ENCODE measurements at regions not wholly inside any gene's neighbourhood (a gene's known extent, or its start where the extent isn't known, plus 50 kb on each side); places are given as distances from the start of the nearest gene placed in this dataset.

GRCh38 chr14:43012817-43013216 lies 1406.1 kb downstream of the LRFN5 start:
- DNase-seq: no peak
- CTCF ChIA-PET: no interaction called here

GRCh38 chr14:43005807-43006206 lies 1399.1 kb downstream of the LRFN5 start:
- H3K4me1 ChIP-seq (ENCODE audit: control extremely low read depth in 1 of 4, control insufficient read depth in 4 of 4, insufficient read depth in 4 of 4, low read length in 3 of 4): no peaks in the 10 kb centered on the region
- DNase-seq: peak in 1 of 3 donors; percentile 7
- peaks cover 4 to 42% (median 15%) of the 10 kb centered on the region in 5 experiments for H3K9me3 ChIP-seq (ENCODE audit: control extremely low read depth in 1 of 5, control insufficient read depth in 4 of 5, insufficient read depth in 2 of 5, low read depth in 1 of 5, low read length in 4 of 5)
- no peaks in the 10 kb centered on the region for H3K27me3 ChIP-seq (replicated peaks in 2 of 5; ENCODE audit: control insufficient read depth in 4 of 5, insufficient read depth in 5 of 5, low read length in 4 of 5)
- no peak overlapping the region for H3K4me3 ChIP-seq (ENCODE audit: control insufficient read depth in 1 of 7, extremely low read depth in 1 of 7, insufficient read depth in 4 of 7, low read depth in 2 of 7, low read length in 6 of 7)
- H3K27ac ChIP-seq (ENCODE audit: insufficient read depth in 1 of 2, low read depth in 1 of 2, low read length in 2 of 2, poor library complexity in 1 of 2, severe bottlenecking in 2 of 2): no peak overlapping the region
- POLR2A ChIA-PET: no interaction called here
- CTCF ChIA-PET: interaction anchor here (0.7 to 1.3 kb wide), 3 partner anchors 15 to 1841 kb away, joined by 3 to 4 read pairs (median 3); no protein-coding TSS in a partner anchor
- H3K36me3 ChIP-seq (ENCODE audit: control insufficient read depth in 4 of 4, insufficient read depth in 4 of 4, low read length in 3 of 4): no peaks in the 10 kb centered on the region
- 100% methylated on average over 1 of the region's 1 CpG for WGBS (ENCODE audit: insufficient coverage)

More at GRCh38 chr14:43012817-43013216, 1406.1 kb downstream of the LRFN5 start:
- H3K9me3 ChIP-seq (ENCODE audit: control extremely low read depth in 1 of 5, control insufficient read depth in 4 of 5, insufficient read depth in 2 of 5, low read depth in 1 of 5, low read length in 4 of 5): peaks cover 2 to 10% (median 5%) of the 10 kb centered on the region in 5 experiments
- no peak overlapping the region for H3K4me3 ChIP-seq (ENCODE audit: control insufficient read depth in 1 of 7, extremely low read depth in 1 of 7, insufficient read depth in 4 of 7, low read depth in 2 of 7, low read length in 6 of 7)
- POLR2A ChIA-PET: no interaction called here
- H3K27me3 ChIP-seq (replicated peaks in 2 of 5; ENCODE audit: control insufficient read depth in 4 of 5, insufficient read depth in 5 of 5, low read length in 4 of 5): no peaks in the 10 kb centered on the region
- H3K27ac ChIP-seq (ENCODE audit: insufficient read depth in 1 of 2, low read depth in 1 of 2, low read length in 2 of 2, poor library complexity in 1 of 2, severe bottlenecking in 2 of 2): no peak overlapping the region
- no peaks in the 10 kb centered on the region for H3K4me1 ChIP-seq (ENCODE audit: control extremely low read depth in 1 of 4, control insufficient read depth in 4 of 4, insufficient read depth in 4 of 4, low read length in 3 of 4)
- no peaks in the 10 kb centered on the region for H3K36me3 ChIP-seq (ENCODE audit: control insufficient read depth in 4 of 4, insufficient read depth in 4 of 4, low read length in 3 of 4)
- no CpG with 5 or more reads among the region's 1 CpG for WGBS (ENCODE audit: insufficient coverage)

GRCh38 chr14:43003845-43004244 lies 1397.2 kb downstream of the LRFN5 start:
- 100% methylated on average over 2 of the region's 3 CpGs for WGBS (ENCODE audit: insufficient coverage)
- DNase-seq: peak; percentile 2 to 13 (median 6)
- POLR2A ChIA-PET: no interaction called here

GRCh38 chr14:43001731-43002130 lies 1395.1 kb downstream of the LRFN5 start:
- DNase-seq: no peak
- ChIA-PET POLR2A (no interaction called here), CTCF (interaction anchor here (0.6 kb wide), 1 partner anchor 96 kb away, joined by 3 read pairs; no protein-coding TSS in a partner anchor)
- WGBS (ENCODE audit: insufficient coverage): 94% methylated on average over 3 of the region's 3 CpGs
- H3K4me3 ChIP-seq (ENCODE audit: control insufficient read depth in 1 of 7, extremely low read depth in 1 of 7, insufficient read depth in 4 of 7, low read depth in 2 of 7, low read length in 6 of 7): no peak overlapping the region
- H3K9me3 ChIP-seq (ENCODE audit: control extremely low read depth in 1 of 5, control insufficient read depth in 4 of 5, insufficient read depth in 2 of 5, low read depth in 1 of 5, low read length in 4 of 5): peaks cover 5 to 33% (median 11%) of the 10 kb centered on the region in 5 experiments
- H3K27me3 ChIP-seq (replicated peaks in 2 of 5; ENCODE audit: control insufficient read depth in 4 of 5, insufficient read depth in 5 of 5, low read length in 4 of 5): no peaks in the 10 kb centered on the region
- H3K4me1 ChIP-seq (ENCODE audit: control extremely low read depth in 1 of 4, control insufficient read depth in 4 of 4, insufficient read depth in 4 of 4, low read length in 3 of 4): no peaks in the 10 kb centered on the region
- H3K27ac ChIP-seq (ENCODE audit: insufficient read depth in 1 of 2, low read depth in 1 of 2, low read length in 2 of 2, poor library complexity in 1 of 2, severe bottlenecking in 2 of 2): no peak overlapping the region
- H3K36me3 ChIP-seq (ENCODE audit: control insufficient read depth in 4 of 4, insufficient read depth in 4 of 4, low read length in 3 of 4): no peaks in the 10 kb centered on the region

More at GRCh38 chr14:43003845-43004244, 1397.2 kb downstream of the LRFN5 start:
- Histone ChIP-seq H3K27ac (ENCODE audit: insufficient read depth in 1 of 2, low read depth in 1 of 2, low read length in 2 of 2, poor library complexity in 1 of 2, severe bottlenecking in 2 of 2) (no peak overlapping the region), H3K4me1 (ENCODE audit: control extremely low read depth in 1 of 4, control insufficient read depth in 4 of 4, insufficient read depth in 4 of 4, low read length in 3 of 4) (no peaks in the 10 kb centered on the region), H3K27me3 (replicated peaks in 2 of 5; ENCODE audit: control insufficient read depth in 4 of 5, insufficient read depth in 5 of 5, low read length in 4 of 5) (no peaks in the 10 kb centered on the region), H3K4me3 (ENCODE audit: control insufficient read depth in 1 of 7, extremely low read depth in 1 of 7, insufficient read depth in 4 of 7, low read depth in 2 of 7, low read length in 6 of 7) (no peak overlapping the region), H3K9me3 (ENCODE audit: control extremely low read depth in 1 of 5, control insufficient read depth in 4 of 5, insufficient read depth in 2 of 5, low read depth in 1 of 5, low read length in 4 of 5) (peaks cover 5 to 40% (median 15%) of the 10 kb centered on the region in 5 experiments), H3K36me3 (ENCODE audit: control insufficient read depth in 4 of 4, insufficient read depth in 4 of 4, low read length in 3 of 4) (no peaks in the 10 kb centered on the region)
- CTCF ChIA-PET: no interaction called here

GRCh38 chr14:42994051-42994736 lies 1387.5 kb downstream of the LRFN5 start:
- peaks cover 0 to 4% (median under 1%) of the 10 kb centered on the region in 4 experiments for H3K4me1 ChIP-seq (ENCODE audit: control extremely low read depth in 1 of 4, control insufficient read depth in 4 of 4, insufficient read depth in 4 of 4, low read length in 3 of 4)
- H3K9me3 ChIP-seq (ENCODE audit: control extremely low read depth in 1 of 5, control insufficient read depth in 4 of 5, insufficient read depth in 2 of 5, low read depth in 1 of 5, low read length in 4 of 5): peaks cover 0 to 2% (median 0%) of the 10 kb centered on the region in 5 experiments
- H3K36me3 ChIP-seq (ENCODE audit: control insufficient read depth in 4 of 4, insufficient read depth in 4 of 4, low read length in 3 of 4): no peaks in the 10 kb centered on the region
- no peak for DNase-seq
- H3K27me3 ChIP-seq (replicated peaks in 2 of 5; ENCODE audit: control insufficient read depth in 4 of 5, insufficient read depth in 5 of 5, low read length in 4 of 5): no peaks in the 10 kb centered on the region
- H3K27ac ChIP-seq (ENCODE audit: insufficient read depth in 1 of 2, low read depth in 1 of 2, low read length in 2 of 2, poor library complexity in 1 of 2, severe bottlenecking in 2 of 2): no peak overlapping the region
- H3K4me3 ChIP-seq (ENCODE audit: control insufficient read depth in 1 of 7, extremely low read depth in 1 of 7, insufficient read depth in 4 of 7, low read depth in 2 of 7, low read length in 6 of 7): no peak overlapping the region
- ChIA-PET CTCF (no interaction called here), POLR2A (no interaction called here)
- 100% methylated on average over 2 of the region's 2 CpGs for WGBS (ENCODE audit: insufficient coverage)

- WGBS (ENCODE audit: insufficient coverage): no CpG with 5 or more reads among the region's 1 CpG
- ChIA-PET POLR2A (no interaction called here), CTCF (no interaction called here)
- Histone ChIP-seq H3K4me3 (ENCODE audit: control insufficient read depth in 1 of 7, extremely low read depth in 1 of 7, insufficient read depth in 4 of 7, low read depth in 2 of 7, low read length in 6 of 7) (no peak overlapping the region), H3K36me3 (ENCODE audit: control insufficient read depth in 4 of 4, insufficient read depth in 4 of 4, low read length in 3 of 4) (no peaks in the 10 kb centered on the region), H3K27ac (ENCODE audit: insufficient read depth in 1 of 2, low read depth in 1 of 2, low read length in 2 of 2, poor library complexity in 1 of 2, severe bottlenecking in 2 of 2) (no peak overlapping the region), H3K9me3 (ENCODE audit: control extremely low read depth in 1 of 5, control insufficient read depth in 4 of 5, insufficient read depth in 2 of 5, low read depth in 1 of 5, low read length in 4 of 5) (peaks cover 0 to 2% (median 0%) of the 10 kb centered on the region in 5 experiments), H3K27me3 (replicated peaks in 2 of 5; ENCODE audit: control insufficient read depth in 4 of 5, insufficient read depth in 5 of 5, low read length in 4 of 5) (no peaks in the 10 kb centered on the region), H3K4me1 (ENCODE audit: control extremely low read depth in 1 of 4, control insufficient read depth in 4 of 4, insufficient read depth in 4 of 4, low read length in 3 of 4) (peaks cover 0 to 4% (median under 1%) of the 10 kb centered on the region in 4 experiments)
- no peak for DNase-seq
Measured at GRCh38 chr14:42992930-42993329, 1386.3 kb downstream of the LRFN5 start.

- DNase-seq: no peak
- Histone ChIP-seq H3K27me3 (replicated peaks in 2 of 5; ENCODE audit: control insufficient read depth in 4 of 5, insufficient read depth in 5 of 5, low read length in 4 of 5) (no peaks in the 10 kb centered on the region), H3K4me3 (ENCODE audit: control insufficient read depth in 1 of 7, extremely low read depth in 1 of 7, insufficient read depth in 4 of 7, low read depth in 2 of 7, low read length in 6 of 7) (no peak overlapping the region), H3K9me3 (ENCODE audit: control extremely low read depth in 1 of 5, control insufficient read depth in 4 of 5, insufficient read depth in 2 of 5, low read depth in 1 of 5, low read length in 4 of 5) (peaks cover 0 to 12% (median 1%) of the 10 kb centered on the region in 5 experiments), H3K4me1 (ENCODE audit: control extremely low read depth in 1 of 4, control insufficient read depth in 4 of 4, insufficient read depth in 4 of 4, low read length in 3 of 4) (no peaks in the 10 kb centered on the region), H3K27ac (ENCODE audit: insufficient read depth in 1 of 2, low read depth in 1 of 2, low read length in 2 of 2, poor library complexity in 1 of 2, severe bottlenecking in 2 of 2) (no peak overlapping the region), H3K36me3 (ENCODE audit: control insufficient read depth in 4 of 4, insufficient read depth in 4 of 4, low read length in 3 of 4) (no peaks in the 10 kb centered on the region)
- WGBS (ENCODE audit: insufficient coverage): no CpG with 5 or more reads among the region's 1 CpG
- ChIA-PET CTCF (no interaction called here), POLR2A (no interaction called here)
Measured at GRCh38 chr14:42980419-42980818, 1373.7 kb downstream of the LRFN5 start.

Measured in common myeloid progenitor, CD34-positive (primary cell).